HG02798 (cell line): ENCODE measurements at regions not wholly inside any gene's neighbourhood (a gene's known extent, or its start where the extent isn't known, plus 50 kb on each side); places are given as distances from the start of the nearest gene placed in this dataset.

ENCODE experiments used
- ATAC-seq: cut with Tn5 transposase; IDR thresholded peaks from one replicate; pipeline ENCODE4 v1.9.1; 2021; ENCODE audit warnings: mild to moderate bottlenecking; ENCODE audit not compliant: unreplicated experiment, poor library complexity

DNA sequence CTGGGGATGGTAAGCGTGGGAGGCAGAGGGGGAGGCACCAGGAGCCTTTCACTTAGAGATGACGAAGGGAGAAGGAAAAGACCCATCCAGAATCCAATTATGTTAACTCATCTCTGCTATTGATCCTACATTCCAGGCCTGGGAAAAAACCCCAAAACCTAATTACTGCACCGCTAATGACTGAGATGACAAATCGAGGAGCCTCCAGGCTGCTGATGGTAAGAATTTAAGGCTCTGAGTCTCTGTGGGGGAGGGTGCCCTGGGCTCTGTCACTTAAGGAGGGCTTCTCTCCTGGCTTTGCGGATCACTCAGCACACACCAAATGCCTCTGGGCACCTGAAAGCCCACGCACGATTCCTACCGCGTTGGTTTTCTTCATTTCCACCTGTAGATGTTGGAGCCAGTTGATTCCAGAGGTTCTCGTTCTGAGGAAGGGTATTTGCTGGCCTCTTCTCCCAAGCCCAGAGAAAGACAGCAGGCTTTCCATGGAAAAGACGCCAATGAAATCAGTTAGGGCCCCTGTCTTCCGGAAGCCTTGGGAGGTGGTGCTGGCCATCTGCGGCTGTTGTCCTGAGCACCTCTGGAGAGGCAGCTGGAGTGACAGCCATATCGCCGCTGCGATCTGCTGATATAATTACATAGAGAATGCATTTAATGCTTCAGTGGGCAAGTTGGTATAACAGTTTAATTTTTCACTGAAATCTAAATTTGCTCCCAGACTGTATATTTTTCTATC is 751.2 kb downstream of the BRD1 start:
- ATAC-seq: no peak

DNA sequence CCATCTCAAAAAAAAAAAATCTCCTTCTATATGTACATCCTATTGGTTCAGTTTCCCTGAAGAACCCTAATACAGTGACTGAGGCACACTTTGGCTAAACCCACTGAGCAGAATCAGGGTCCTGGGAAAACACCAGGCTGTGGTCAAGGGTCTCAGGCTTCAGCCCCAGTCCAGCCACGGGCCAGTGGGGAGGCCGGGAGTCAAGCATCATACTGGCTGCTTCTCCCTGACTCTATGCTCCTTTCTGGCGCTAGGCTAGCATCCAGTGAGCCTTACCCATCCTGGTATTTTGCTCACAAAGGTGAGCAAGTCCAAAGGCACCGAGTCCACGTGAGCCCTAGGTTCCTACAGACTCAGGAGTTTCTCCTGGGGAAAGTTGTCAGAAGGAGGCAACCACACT is 752.5 kb downstream of the BRD1 start:
- ATAC-seq: no peak

DNA sequence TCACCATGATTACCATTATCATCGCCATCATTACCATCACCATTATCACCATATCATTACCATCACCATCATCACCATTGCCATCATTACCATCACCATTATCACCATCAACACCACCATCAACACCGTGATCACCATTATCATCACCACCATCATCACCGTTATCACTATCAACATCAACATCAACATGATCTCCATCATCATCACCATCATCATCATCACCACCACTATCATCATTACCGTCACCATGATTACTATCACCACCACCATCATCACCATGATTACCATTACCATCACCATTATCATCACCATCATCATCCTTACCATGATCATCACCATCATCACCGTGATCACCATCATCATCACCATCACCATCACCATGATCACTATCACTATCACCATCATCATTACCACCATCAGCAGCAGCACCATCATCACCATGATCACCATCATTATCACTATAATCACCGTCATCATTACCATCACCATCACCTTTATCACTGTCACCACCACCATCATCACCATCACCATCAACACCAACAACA is 753.7 kb downstream of the BRD1 start:
- no peak for ATAC-seq

DNA sequence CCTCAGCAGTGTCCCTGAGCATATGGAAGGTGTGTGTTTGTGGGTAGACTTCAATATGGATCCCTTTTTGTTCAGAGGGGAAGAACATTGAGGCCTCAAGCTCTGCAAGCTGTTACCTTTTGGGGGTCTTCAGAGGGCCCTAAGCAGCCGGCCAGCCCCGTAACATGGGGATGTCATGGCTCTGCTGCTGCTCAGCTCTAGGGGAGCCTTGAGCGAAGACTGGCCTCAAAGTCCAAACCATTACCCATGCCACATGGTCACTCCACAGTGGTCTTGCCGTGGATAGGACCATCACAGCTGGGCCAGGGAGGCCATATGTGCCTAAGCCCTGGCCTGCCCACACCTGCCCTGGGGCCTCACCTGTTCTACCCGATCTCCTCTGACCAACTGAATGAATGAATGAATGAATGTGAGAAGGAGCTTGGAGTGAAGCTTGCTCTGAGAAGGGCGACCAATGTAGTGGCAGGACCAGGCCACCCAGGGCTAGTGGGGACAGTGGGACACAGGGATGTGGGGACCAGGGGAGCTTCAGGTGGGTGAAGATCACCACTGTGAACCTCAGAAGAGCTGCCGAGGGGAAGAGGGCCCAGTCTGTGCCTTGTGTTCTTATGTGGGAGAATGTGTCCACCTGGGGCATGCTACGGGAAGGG is 754.6 kb downstream of the BRD1 start:
- ATAC-seq: no peak

DNA sequence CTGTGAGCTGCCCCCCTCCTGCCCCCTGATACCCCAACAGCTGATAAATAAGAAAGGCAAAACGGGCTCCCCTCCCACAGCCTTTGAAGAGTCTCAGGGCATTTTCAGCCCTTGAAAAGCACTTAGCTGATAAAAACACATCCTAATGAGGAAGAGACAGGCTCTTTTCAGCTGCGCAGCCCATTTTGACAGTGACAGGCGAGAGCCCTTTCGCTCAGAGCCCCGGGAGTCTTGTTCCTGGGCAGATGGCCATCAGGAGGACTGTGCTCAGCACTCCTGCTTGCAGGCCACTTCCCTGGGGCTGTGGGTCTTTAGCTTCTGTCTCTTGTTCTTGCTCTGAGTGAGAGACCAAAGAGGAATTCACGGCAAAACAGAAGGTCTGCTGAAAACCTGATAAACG is 757.2 kb downstream of the BRD1 start:
- ATAC-seq: no peak

DNA sequence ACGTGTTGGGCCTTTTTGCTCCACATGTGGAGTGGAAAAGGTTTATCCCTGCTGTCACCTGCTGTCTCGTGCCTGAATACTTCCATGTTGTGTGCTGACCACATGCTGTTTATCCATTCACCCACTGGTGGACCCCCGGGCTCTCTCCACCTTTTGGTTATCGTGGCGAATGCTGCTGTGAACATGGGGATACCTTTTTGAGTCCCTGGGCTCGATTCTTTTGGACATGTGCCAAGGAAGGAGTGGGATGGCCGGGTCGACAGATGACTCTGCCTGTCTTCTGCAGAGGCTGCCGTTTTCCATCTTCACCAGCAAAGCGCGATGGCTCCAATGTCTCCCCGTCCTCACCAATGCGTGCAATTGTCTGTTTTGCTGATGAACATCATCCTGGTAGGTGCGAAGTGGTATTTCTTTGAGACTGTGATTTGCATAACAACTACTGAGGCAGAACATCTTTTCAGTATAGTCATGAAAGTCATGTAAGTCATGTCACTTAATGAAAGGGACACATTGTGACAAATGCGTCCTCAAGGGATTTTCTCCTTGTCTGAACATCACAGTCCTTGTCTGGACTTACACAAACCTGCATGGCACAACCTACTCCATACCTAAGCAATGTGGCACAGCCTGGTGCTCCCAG is 758.7 kb downstream of the BRD1 start:
- ATAC-seq: no peak

DNA sequence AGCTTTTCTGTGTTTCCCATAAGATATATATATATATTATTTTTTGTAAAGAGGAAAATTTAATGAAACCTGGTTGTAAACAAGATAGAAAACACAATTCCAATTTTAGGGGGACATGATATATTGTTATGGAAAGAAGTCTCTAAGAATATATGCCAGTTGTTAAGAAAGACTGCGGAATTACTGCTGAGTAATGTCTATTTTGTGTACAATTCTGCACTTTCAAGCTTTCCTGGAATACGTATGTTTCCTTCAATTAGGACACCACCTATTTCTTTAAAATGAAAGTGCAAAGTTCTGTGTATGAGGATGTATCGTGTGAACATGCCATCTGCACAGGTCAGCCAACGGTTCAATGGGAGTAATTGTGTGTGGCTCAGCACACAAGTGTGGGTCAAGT is 760.2 kb downstream of the BRD1 start:
- no peak for ATAC-seq

DNA sequence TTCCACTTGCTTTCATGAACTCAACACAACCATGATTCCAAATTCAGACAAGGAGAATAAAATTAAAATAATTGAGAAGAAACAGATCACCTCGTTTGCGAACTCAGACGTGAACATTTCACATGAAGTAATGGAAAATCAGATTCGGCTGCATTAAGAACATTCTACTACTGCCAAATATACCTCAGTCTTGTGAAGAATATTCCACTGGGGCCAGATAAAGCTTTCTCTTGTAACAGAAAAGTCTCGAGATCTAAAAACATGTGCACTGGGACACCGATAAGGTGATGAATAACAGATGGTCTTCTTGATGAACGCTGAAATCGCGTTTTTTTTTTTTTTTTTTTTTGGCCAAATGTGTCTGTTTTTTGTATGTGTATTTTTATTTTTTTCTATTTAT is 761.1 kb downstream of the BRD1 start:
- no peak for ATAC-seq

DNA sequence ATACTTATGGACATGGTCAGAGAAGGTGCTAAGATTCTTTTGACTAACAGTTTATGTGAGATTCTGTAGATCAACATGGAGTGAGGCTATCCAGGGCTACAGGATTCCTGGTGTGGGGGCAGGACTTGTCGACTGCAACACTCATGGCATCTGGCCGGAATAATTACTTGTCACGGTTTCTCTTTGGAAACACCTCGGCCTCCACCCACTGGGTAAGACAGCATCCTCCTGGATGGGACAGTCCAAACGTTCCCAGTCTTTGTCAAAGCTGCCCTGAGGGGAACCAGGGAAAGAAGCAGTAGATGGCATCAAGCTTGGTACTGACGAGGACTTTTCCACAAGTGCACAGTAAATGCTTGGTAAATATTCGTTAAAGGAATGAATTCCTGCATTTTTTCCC is 762.8 kb downstream of the BRD1 start:
- ATAC-seq: no peak

DNA sequence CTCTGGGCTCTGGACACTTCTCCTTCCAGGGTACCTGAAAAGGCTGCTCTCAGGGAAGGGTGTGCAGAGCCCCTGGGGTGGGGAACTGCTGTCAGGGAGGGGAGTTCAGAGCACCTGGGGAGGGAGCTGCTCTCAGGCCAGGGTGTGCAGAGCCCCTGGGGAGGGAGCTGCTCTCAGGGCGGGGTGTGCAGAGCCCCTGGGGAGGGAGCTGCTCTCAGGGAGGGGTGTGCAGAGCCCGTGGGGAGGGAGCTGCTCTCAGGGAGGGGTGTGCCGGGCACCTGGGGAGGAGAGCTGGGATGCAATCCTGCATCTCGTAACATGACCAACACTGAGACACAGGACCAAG is 764.2 kb downstream of the BRD1 start:
- no peak for ATAC-seq

DNA sequence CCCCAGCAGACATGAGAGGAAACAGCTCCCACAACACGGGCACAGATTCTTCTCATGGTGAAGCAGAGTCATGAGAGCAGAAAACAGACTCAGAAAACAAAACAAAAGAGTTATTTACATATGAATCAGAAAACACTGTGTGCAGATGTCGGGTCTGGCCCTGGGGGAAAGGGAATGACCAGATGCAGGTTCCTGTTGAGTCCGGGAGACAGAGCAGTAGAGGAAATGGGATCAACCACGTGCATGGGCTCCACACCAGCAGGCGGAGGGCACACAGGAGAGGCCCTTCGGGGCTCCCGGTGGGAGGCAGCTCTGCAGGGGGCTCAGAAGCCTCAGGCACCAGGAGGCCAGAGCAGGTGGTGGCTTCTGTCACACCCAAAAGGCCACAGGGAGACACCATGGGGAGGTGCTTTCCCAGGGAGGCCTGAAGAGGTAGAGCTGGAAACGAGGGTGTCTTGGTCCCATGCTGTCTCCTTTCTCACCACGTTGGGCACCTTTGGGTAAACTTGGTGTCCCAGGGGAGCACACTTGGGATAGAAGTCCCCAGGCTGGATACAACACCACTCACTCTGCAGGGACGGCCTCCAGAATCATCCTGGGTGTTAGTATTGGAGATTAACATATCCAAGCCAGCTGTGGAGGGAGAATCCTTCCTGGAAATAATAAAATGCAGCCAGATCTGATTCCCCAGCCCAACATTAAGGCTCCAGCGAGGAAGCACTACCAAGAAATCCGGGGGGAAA is 764.7 kb downstream of the BRD1 start:
- ATAC-seq: no peak

DNA sequence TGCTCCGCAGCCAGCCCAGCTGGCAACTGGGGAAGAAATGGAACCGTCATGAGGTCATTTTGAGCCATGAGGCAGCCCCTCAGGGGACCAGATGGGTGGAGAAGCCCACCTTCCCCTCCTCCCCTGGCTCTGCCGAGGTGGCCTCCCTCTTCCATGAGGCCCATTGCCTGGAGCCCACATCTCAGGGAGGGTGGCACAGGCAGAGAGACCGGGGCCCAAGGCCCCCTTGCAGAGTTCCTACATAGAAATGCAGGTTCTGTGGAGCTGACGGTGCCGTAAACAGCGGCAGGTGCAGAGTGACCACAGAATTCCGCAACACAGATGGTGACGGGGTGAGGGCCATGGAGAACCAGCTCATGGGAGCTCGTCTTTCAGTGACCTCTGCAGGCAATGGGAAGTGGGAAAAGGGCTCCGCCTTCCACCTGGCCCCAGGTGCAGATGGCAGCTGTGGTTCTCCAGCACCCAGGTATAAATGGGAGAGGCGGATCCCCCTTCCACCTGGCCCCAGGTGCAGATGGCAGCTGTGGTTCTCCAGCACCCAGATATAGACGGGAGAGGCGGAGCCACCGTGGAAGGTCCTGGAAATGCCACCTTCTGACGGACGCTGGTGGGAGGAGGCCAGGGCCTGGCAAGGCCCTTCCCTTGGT is 765.4 kb downstream of the BRD1 start:
- no peak for ATAC-seq

DNA sequence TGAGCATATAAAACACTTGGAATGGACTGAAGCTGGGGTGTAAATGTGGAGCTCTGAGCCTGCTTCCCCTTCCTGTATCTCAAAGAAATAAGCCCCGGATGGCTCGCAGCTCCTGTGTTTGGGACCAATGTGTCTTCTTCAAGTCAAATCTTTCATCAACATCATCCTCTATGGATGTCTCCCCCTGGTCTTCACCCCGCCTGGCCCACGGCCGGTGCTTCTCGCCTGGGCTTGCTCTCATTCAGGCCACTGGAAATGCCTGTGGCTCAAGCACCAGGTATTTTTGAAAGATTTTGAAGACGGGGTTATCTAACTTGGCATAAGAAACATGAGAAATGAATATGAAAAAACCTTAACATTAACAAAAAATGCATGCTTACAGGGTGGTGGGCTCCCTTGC is 769.8 kb downstream of the BRD1 start:
- no peak for ATAC-seq

DNA sequence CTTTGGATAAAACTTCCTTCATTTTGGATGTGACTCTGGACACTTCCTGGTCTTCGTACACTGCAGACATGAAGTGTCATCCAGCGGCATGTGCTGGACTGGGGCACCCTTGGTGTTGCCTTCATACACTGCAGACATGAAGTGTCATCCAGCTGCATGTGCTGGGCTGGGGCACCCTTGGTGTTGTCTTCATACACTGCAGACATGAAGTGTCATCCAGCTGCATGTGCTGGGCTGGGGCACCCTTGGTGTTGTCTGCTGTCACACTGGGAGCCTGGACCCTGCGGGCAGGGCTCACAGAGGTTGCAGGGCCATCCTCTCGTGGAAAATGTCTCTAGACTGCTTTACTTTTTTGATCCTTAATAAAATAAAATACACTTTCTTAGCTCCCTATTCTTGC is 771.4 kb downstream of the BRD1 start:
- no peak for ATAC-seq

DNA sequence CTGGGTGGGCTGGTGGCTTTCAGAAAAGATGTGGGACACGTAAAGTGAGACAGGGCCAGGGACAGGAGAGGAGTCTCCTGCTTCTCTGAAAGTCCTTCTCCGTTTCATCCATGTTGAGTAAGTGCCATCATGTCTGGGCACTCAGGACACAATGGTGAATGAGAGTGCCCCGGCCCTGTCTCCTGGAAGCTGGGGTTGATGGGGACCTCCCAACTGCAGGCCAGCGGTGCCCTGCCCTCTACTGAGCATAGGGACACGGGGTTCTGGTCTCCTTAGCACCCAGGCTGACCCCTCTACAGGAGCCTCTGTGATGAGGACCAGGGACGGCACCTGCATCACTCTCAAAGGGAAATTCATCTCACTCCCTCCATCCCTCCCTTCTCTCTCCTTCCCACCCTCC is 772.3 kb downstream of the BRD1 start:
- ATAC-seq: no peak

DNA sequence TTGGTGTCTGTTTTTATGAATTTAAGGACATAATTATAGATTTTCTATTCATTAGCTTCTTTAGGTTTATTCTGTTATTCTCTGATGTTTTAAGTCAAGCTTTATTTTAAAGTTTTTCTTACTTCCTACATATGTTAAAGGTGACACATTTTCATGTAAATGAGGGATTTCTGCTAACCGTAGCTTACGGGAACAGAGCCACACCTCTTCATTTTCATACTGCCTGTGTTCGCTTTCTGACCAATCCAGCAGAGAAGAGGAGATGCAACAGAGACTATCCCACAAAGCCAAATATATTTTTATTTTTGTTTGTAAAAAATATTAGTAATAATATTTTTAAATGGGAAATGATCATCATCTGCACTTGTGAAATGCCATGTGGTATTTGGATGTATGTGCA is 774.1 kb downstream of the BRD1 start:
- no peak for ATAC-seq

DNA sequence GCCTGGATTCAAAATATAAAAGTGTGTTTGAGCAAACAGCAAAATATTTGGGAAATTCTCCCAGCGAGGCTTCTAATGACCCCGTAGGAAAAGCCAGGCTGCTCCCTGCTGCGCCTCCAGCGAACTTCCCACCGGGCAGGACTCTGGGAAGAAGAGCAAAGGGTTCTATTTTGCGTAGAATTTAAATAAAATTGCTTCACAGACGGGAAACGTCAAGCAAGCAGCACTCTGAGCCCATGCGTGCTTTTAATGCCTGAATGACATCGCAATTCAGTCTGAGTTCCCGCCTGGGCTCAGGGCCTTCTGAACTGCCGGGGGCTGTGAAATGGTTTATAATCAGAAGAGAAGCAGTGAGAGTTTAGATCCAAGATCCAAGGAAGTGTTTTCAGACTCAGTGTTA is 775.1 kb downstream of the BRD1 start:
- ATAC-seq: no peak

DNA sequence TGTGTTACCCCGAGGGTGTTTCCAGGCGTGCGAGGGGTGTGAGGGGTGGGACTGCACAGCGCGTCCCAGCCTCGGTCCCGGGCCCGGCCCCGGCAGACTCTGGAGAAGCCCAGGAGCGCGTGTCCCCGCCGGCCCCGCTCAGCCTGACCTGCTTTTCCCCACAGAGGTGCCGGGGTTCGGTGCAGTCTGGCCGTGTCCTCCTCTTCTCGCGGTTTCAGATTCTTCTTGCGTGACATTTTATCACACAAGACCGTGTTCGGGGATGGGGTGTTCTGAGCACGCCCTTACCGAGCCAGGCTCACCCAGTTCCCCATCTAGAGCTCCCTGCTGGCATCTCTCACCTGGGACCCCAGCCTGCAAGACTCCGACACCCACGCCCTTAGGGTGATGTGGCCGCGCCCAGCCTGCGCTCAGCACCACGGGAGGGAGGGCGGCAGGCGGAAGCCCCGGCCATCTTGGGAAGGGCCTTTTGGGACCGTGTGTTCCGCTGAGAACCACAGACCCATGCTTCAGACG is 775.6 kb downstream of the BRD1 start:
- ATAC-seq: no peak

DNA sequence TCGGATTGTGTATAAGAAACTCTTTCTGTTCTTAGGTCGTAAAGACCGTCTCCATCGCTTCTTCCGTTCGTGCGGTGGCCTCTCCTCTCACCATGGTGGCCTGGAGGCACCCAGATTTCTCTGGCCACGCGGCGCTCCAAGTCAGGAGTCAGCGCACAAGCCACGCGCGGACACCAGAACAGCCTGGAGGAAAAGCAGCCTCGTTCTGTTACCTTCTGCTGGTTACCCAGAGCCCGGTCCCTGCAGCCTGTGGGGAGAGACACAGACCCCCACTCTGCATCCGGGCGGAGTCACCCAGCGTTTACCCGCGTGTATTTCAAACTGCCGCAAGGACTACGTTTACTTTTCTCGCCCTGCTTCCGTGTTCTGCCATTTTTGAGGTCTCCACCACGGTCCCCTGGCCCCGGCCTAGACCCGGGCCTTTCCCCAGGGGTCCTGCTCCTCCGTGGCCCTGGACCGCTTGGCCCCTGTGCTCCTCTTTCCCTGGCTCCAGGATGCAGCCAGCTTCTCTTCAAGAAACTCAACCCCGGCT is 776.1 kb downstream of the BRD1 start:
- no peak for ATAC-seq

DNA sequence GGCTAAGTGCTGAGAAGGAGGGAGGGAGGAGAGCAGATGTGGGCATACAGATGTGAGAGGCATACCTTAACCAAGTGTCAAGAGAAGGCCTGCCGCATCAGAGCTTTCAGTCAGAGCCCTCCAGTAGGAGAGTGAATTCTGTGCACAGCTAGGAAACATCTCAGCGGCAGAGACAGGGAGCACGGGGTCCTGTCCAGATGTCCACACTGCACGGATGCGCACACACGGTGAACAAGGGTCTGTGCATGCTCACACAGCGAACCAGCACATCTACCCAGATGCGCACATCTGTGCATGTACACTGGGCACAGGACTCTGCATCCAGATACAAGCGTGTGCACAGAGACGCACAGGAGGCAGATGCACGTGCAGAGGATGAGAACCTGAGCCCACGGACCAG is 778.0 kb downstream of the BRD1 start:
- no peak for ATAC-seq
